Cardiac fibroblast (primary cell): ENCODE measurements at regions not wholly inside any gene's neighbourhood (a gene's known extent, or its start where the extent isn't known, plus 50 kb on each side); places are given as distances from the start of the nearest gene placed in this dataset.

Experiments used
- DNase-seq, 2 donors: peaks; one replicate each; pipeline versions ENCODE4 v3.0.0 to v3.0.0-alpha.2; 2010; ENCODE audit warnings: low read depth in 2 of 2
- H3K4me3 ChIP-seq, 2 donors: replicated peaks in 1 of 2; 1 replicate in 1 of 2; 2 replicates in 1 of 2; pipeline ENCODE4 v1.5.1; 2011; ENCODE audit warnings: low read depth in 2 of 2, low read length in 2 of 2, mild to moderate bottlenecking in 2 of 2, moderate library complexity in 1 of 2
- CTCF ChIP-seq: IDR thresholded peaks from one replicate; pipeline ENCODE4 v1.5.1; 2011; ENCODE audit warnings: low read depth, mild to moderate bottlenecking, low read length, inconsistent platforms

- DNase-seq: no peak
- no peak for TF ChIP-seq CTCF
- no peak overlapping the region for H3K4me3 ChIP-seq
Observed at GRCh38 chr2:145596416-145596815, 1076.5 kb upstream of the ZEB2 start.

- no peak overlapping the region for H3K4me3 ChIP-seq
- peak; percentile 22 to 56 for DNase-seq
- no peak for TF ChIP-seq CTCF
Observed at GRCh38 chr2:145595296-145595695, 1075.4 kb upstream of the ZEB2 start.

GRCh38 chr2:145593991-145594614 lies 1074.2 kb upstream of the ZEB2 start:
- peak; percentile 82 to 94 for DNase-seq
- no peak overlapping the region for H3K4me3 ChIP-seq
- TF ChIP-seq CTCF: peak; percentile 8

GRCh38 chr2:145593280-145593679 lies 1073.4 kb upstream of the ZEB2 start:
- no peak overlapping the region for H3K4me3 ChIP-seq
- no peak for DNase-seq
- no peak for TF ChIP-seq CTCF

- TF ChIP-seq CTCF: no peak
- H3K4me3 ChIP-seq: no peak overlapping the region
- DNase-seq: peak; percentile 19 to 58
Observed at GRCh38 chr2:145592361-145592760, 1072.4 kb upstream of the ZEB2 start.

- TF ChIP-seq CTCF: no peak
- DNase-seq: no peak
- H3K4me3 ChIP-seq: no peak overlapping the region
Observed at GRCh38 chr2:145591109-145591809, 1071.3 kb upstream of the ZEB2 start.

GRCh38 chr2:145587922-145588321 lies 1068.0 kb upstream of the ZEB2 start:
- no peak for DNase-seq
- H3K4me3 ChIP-seq: no peak overlapping the region
- TF ChIP-seq CTCF: no peak
